GM12892 (cell line): ENCODE measurements at regions not wholly inside any gene's neighbourhood (a gene's known extent, or its start where the extent isn't known, plus 50 kb on each side); places are given as distances from the start of the nearest gene placed in this dataset.

Source experiments
- POLR2A ChIP-seq: IDR thresholded peaks from 2 replicates; pipeline ENCODE4 v1.6.1; 2011; ENCODE audit warnings: low read depth, low read length, control low read depth
- POLR2AphosphoS5 ChIP-seq: IDR thresholded peaks from 2 replicates; pipeline ENCODE4 v1.6.1; 2011; ENCODE audit warnings: low read depth, low read length, control low read depth
- TAF1 ChIP-seq: IDR thresholded peaks from 2 replicates; pipeline ENCODE4 v1.6.1; 2011; ENCODE audit warnings: low read depth, mild to moderate bottlenecking, control low read depth, low read length, borderline replicate concordance

DNA sequence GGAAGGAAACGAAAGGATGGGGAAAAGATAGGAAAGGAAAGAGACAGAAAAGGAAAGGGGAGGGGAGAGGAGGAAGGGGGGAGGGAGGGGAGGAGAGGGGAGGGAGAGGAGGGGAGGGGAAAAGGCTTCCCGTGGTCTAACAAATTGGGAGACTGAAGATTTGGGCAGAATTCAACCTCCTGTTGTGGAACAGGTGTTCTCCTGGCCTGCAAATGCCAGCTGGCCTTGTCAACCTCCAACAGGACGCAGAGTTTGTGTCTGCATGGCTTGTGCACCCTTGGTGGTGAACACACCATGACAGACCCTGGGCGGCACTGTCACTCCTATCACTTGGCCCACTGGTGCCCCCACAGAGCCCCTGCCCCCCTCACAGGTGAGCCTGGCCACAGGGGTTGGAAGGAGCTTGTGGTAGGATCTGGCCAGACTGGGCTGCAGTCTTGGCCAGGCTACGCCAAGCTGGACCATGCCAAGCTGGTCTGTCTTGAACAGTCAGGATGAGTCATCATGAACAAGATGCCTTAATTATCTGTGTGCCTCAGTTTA, 321.6 kb downstream of the BCL11B start:
- no peak for TF ChIP-seq POLR2A
- no peak for TF ChIP-seq TAF1
- no peak for TF ChIP-seq POLR2AphosphoS5
